ENCODE measurements at regions not wholly inside any gene's neighbourhood (a gene's known extent, or its start where the extent isn't known, plus 50 kb on each side); places are given as distances from the start of the nearest gene placed in this dataset.

GRCh38 chr4:17241835-17242234 lies 270.1 kb downstream of the QDPR start:
- TF ChIP-seq CTCF (IDR thresholded peaks at IDR 0.05 in 2 of 3, conservative IDR thresholded peaks at IDR 0.05 in 1 of 3; ENCODE audit: control insufficient read depth in 2 of 3, extremely low read depth in 1 of 3, insufficient read depth in 1 of 3, low read depth in 3 of 3, low read length in 3 of 3) (no peak), POLR2AphosphoS5 (IDR thresholded peaks at IDR 0.05; ENCODE audit: low read length) (no peak), FOXM1 (IDR thresholded peaks at IDR 0.05; ENCODE audit: low read depth, low read length) (no peak), CREM (IDR thresholded peaks at IDR 0.05; ENCODE audit: low read depth) (no peak), TCF12 (IDR thresholded peaks at IDR 0.05; ENCODE audit: low read depth, low read length) (no peak), RB1 (IDR thresholded peaks at IDR 0.05; ENCODE audit: borderline replicate concordance) (no peak), BHLHE40 (IDR thresholded peaks at IDR 0.05; ENCODE audit: borderline replicate concordance in 1 of 2, low read depth in 2 of 2, low read length in 1 of 2) (no peak), SP1 (IDR thresholded peaks at IDR 0.05; ENCODE audit: low read depth, low read length) (no peak), RAD21 (IDR thresholded peaks at IDR 0.05; ENCODE audit: insufficient read depth, low read depth, low read length) (no peak), REST (IDR thresholded peaks at IDR 0.05; ENCODE audit: low read depth, low read length) (no peak), ZNF592 (IDR thresholded peaks at IDR 0.05) (no peak), USF1 (IDR thresholded peaks at IDR 0.05; ENCODE audit: borderline replicate concordance, extremely low read length, insufficient read depth, low read depth, low read length) (no peak)
